Cardiac fibroblast (primary cell): ENCODE measurements at regions not wholly inside any gene's neighbourhood (a gene's known extent, or its start where the extent isn't known, plus 50 kb on each side); places are given as distances from the start of the nearest gene placed in this dataset.
"Not testable (repeated sequence)": the region's sequence is repeated elsewhere in the genome, so short reads cannot be mapped to it uniquely, and the experiment has no call there.

Source experiments
- DNase-seq, 2 donors: peaks; one replicate each; pipeline versions ENCODE4 v3.0.0 to v3.0.0-alpha.2; 2010; ENCODE audit warnings: low read depth in 2 of 2
- H3K4me3 ChIP-seq, 2 donors: replicated peaks in 1 of 2; 1 replicate in 1 of 2; 2 replicates in 1 of 2; pipeline ENCODE4 v1.5.1; 2011; ENCODE audit warnings: low read depth in 2 of 2, low read length in 2 of 2, mild to moderate bottlenecking in 2 of 2, moderate library complexity in 1 of 2
- CTCF ChIP-seq: IDR thresholded peaks from one replicate; pipeline ENCODE4 v1.5.1; 2011; ENCODE audit warnings: low read depth, mild to moderate bottlenecking, low read length, inconsistent platforms

GRCh38 chr21:23822760-23823159 lies 1784.5 kb downstream of the MRPL39 start:
- TF ChIP-seq CTCF, result no peak
- DNase-seq, result no peak
- no peak overlapping the region for H3K4me3 ChIP-seq

- no peak for DNase-seq
- no peak overlapping the region for H3K4me3 ChIP-seq
- no peak for TF ChIP-seq CTCF
Measured at GRCh38 chr21:23817337-23817736, 1789.9 kb downstream of the MRPL39 start.

GRCh38 chr21:23812485-23812884 lies 1794.8 kb downstream of the MRPL39 start:
- no peak overlapping the region for H3K4me3 ChIP-seq
- no peak for TF ChIP-seq CTCF

GRCh38 chr21:23811805-23812204 lies 1795.5 kb downstream of the MRPL39 start:
- H3K4me3 ChIP-seq, result no peak overlapping the region
- no peak for DNase-seq
- TF ChIP-seq CTCF, result no peak

More at GRCh38 chr21:23812485-23812884, 1794.8 kb downstream of the MRPL39 start:
- no peak for DNase-seq

- TF ChIP-seq CTCF, result no peak
- H3K4me3 ChIP-seq, result no peak overlapping the region
- DNase-seq, result no peak
Measured at GRCh38 chr21:23809573-23809972, 1797.7 kb downstream of the MRPL39 start.

- H3K4me3 ChIP-seq, DNase-seq: not testable (repeated sequence)
Measured at GRCh38 chr21:23806966-23807548, 1800.2 kb downstream of the MRPL39 start.

GRCh38 chr21:23804866-23805265 lies 1802.4 kb downstream of the MRPL39 start:
- no peak for DNase-seq
- no peak overlapping the region for H3K4me3 ChIP-seq
- TF ChIP-seq CTCF, result no peak
